ENCODE measurements at regions not wholly inside any gene's neighbourhood (a gene's known extent, or its start where the extent isn't known, plus 50 kb on each side); places are given as distances from the start of the nearest gene placed in this dataset.

GRCh38 chrX:44085209-44085608, 112.0 kb upstream of the NDP start:
- Histone ChIP-seq H3K23me2 (ENCODE audit: insufficient read length, low read depth, low read length, poor library complexity, severe bottlenecking) (no peaks in the 10 kb centered on the region), H4K91ac (ENCODE audit: insufficient read length, low read depth, low read length) (no peak overlapping the region), H3K79me2 (ENCODE audit: insufficient read depth, low read length) (no peaks in the 10 kb centered on the region), H3K27ac (ENCODE audit: insufficient read length, low read depth, low read length) (no peak overlapping the region), H3K18ac (ENCODE audit: insufficient read length, low read depth, low read length) (no peak overlapping the region), H3T11ph (ENCODE audit: low read length) (no peak overlapping the region), H3K79me1 (ENCODE audit: insufficient read depth, low read depth, low read length, poor library complexity, severe bottlenecking) (no peaks in the 10 kb centered on the region), H3K4me2 (ENCODE audit: insufficient read depth, insufficient read length, low read length) (no peak overlapping the region), H4K20me1 (ENCODE audit: control insufficient read depth, insufficient read depth, insufficient read length) (no peaks in the 10 kb centered on the region), H4K8ac (replicated peaks; ENCODE audit: insufficient read length, low read depth, low read length) (no peak overlapping the region), H3K56ac (ENCODE audit: insufficient read length, low read depth, low read length) (no peak overlapping the region), H3K14ac (ENCODE audit: insufficient read depth, low read length) (no peak overlapping the region), H2AFZ (ENCODE audit: low read length) (no peak overlapping the region), H2BK20ac (ENCODE audit: low read depth, low read length, poor library complexity, severe bottlenecking) (no peak overlapping the region), H2BK120ac (ENCODE audit: low read depth, low read length, poor library complexity, severe bottlenecking) (no peak overlapping the region), H2BK5ac (ENCODE audit: insufficient read length, low read length) (no peak overlapping the region), H3K4ac (ENCODE audit: low read depth, low read length) (no peak overlapping the region), H3K9me3 (ENCODE audit: control insufficient read depth, low read depth, low read length) (peaks cover 14% of the 10 kb centered on the region), H2BK12ac (ENCODE audit: insufficient read length, low read depth, low read length) (no peak overlapping the region), H3K9ac (ENCODE audit: extremely low read depth, insufficient read length, low read length) (no peak overlapping the region), H3K23ac (ENCODE audit: insufficient read length, low read depth, low read length) (no peak overlapping the region), H4K5ac (ENCODE audit: insufficient read length, low read depth, low read length) (no peak overlapping the region), H3K4me1 (ENCODE audit: insufficient read depth, low read length) (no peaks in the 10 kb centered on the region), H3K27me3 (ENCODE audit: insufficient read depth, low read length) (no peaks in the 10 kb centered on the region), H2BK15ac (ENCODE audit: low read depth, low read length) (no peak overlapping the region), H2AK5ac (ENCODE audit: insufficient read length, low read length) (no peak overlapping the region)
- H3K9me3 Mint-ChIP-seq = peaks cover 62 to 66% of the 10 kb centered on the region in 2 experiments
- peaks cover 0 to 4% (median 2%) of the 10 kb centered on the region in 3 experiments; a peak in 4 of 7 replicates for H3K36me3 Mint-ChIP-seq (ENCODE audit: insufficient read depth in 1 of 3, low read depth in 3 of 3)
- no peak overlapping the region for H3K4me3 Mint-ChIP-seq
- no peaks in the 10 kb centered on the region for H3K27me3 Mint-ChIP-seq (ENCODE audit: low read depth)
- no peak overlapping the region for H3K27ac Mint-ChIP-seq
- no peaks in the 10 kb centered on the region for H3K4me1 Mint-ChIP-seq
- no peak for TF ChIP-seq CTCF (conservative IDR thresholded peaks at IDR 0.05)
- DNase-seq = no peak
- no CpG with 5 or more reads among the region's 1 CpG for WGBS (ENCODE audit: extremely low coverage, insufficient read length, low lambda C conversion rate)
